ENCODE measurements at regions not wholly inside any gene's neighbourhood (a gene's known extent, or its start where the extent isn't known, plus 50 kb on each side); places are given as distances from the start of the nearest gene placed in this dataset.

- TF ChIP-seq CTCF (IDR thresholded peaks at IDR 0.05) (no peak), POLR2A (IDR thresholded peaks at IDR 0.05) (no peak)
Observed at GRCh38 chr12:115075552-115076170, 391.7 kb upstream of the TBX3 start.

All from lower leg skin (tissue), 3 donors.